Astrocyte of the spinal cord (primary cell): ENCODE measurements at regions not wholly inside any gene's neighbourhood (a gene's known extent, or its start where the extent isn't known, plus 50 kb on each side); places are given as distances from the start of the nearest gene placed in this dataset.

ENCODE experiments used
- DNase-seq: peaks from one replicate; pipeline ENCODE4 v3.0.0; 2011; ENCODE audit warnings: low read depth, low spot score
- H3K4me3 ChIP-seq: 2 replicates; pipeline ENCODE4 v1.5.1; 2011; ENCODE audit warnings: low read depth, mild to moderate bottlenecking, low read length, moderate library complexity
- CTCF ChIP-seq: IDR thresholded peaks from 2 replicates; pipeline ENCODE4 v1.5.1; 2012; ENCODE audit warnings: low read depth, mild to moderate bottlenecking, low read length, inconsistent platforms
- in situ Hi-C: cut with HindIII; loops from 2 replicates; pipeline ENCODE4 v1.10.0; 2017; ENCODE audit warnings: low sequenced_read_pairs

- no peak for TF ChIP-seq CTCF
- DNase-seq: no peak
- H3K4me3 ChIP-seq: no peak overlapping the region
- in situ Hi-C loops: no loop called here
Measured at GRCh38 chr15:60077581-60078359, 73.7 kb downstream of the FOXB1 start.

- in situ Hi-C loops: no loop called here
- DNase-seq: no peak
- no peak overlapping the region for H3K4me3 ChIP-seq
- TF ChIP-seq CTCF: peak; percentile 60
Measured at GRCh38 chr15:60079210-60079609, 75.1 kb downstream of the FOXB1 start.

- DNase-seq: no peak
- H3K4me3 ChIP-seq: no peak overlapping the region
- no peak for TF ChIP-seq CTCF
- in situ Hi-C loops: no loop called here
Measured at GRCh38 chr15:60081976-60082375, 77.9 kb downstream of the FOXB1 start.

- TF ChIP-seq CTCF: no peak
- DNase-seq: peak; percentile 54
- in situ Hi-C loops: no loop called here
- no peak overlapping the region for H3K4me3 ChIP-seq
Measured at GRCh38 chr15:60083318-60083717, 79.2 kb downstream of the FOXB1 start.

GRCh38 chr15:60086681-60087429 lies 82.7 kb downstream of the FOXB1 start:
- in situ Hi-C loops: no loop called here
- no peak for TF ChIP-seq CTCF

DNA sequence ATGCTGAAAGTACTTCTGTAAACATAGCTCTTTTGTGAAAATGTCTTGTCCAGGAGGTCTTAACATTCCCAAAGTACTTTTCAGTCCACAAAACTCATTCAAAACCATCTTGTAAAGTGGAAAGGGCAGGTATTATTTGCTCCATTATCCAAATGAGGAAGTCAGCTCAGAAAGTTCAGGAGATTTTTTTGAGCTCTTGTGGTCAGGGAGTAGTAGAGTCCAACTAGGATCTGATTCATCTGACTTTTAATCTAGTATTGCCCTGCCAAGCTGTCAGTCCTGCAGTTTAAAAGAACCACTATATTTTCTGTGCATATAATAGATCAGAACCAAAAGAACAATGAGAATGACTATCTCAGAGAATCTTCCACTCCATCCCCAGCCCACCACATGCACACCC lies 83.5 kb downstream of the FOXB1 start:
- TF ChIP-seq CTCF: no peak
- DNase-seq: no peak
- in situ Hi-C loops: no loop called here
- no peak overlapping the region for H3K4me3 ChIP-seq

More at GRCh38 chr15:60086681-60087429, 82.7 kb downstream of the FOXB1 start:
- DNase-seq: peak; percentile 33
- H3K4me3 ChIP-seq: no peak overlapping the region
